AML-193 (cell line): ENCODE measurements at regions not wholly inside any gene's neighbourhood (a gene's known extent, or its start where the extent isn't known, plus 50 kb on each side); places are given as distances from the start of the nearest gene placed in this dataset.

Source experiments
- DNase-seq, 2 experiments: peaks; one replicate each; lab custom pipeline; 2025; lab: John Stamatoyannopoulos, UW

DNA sequence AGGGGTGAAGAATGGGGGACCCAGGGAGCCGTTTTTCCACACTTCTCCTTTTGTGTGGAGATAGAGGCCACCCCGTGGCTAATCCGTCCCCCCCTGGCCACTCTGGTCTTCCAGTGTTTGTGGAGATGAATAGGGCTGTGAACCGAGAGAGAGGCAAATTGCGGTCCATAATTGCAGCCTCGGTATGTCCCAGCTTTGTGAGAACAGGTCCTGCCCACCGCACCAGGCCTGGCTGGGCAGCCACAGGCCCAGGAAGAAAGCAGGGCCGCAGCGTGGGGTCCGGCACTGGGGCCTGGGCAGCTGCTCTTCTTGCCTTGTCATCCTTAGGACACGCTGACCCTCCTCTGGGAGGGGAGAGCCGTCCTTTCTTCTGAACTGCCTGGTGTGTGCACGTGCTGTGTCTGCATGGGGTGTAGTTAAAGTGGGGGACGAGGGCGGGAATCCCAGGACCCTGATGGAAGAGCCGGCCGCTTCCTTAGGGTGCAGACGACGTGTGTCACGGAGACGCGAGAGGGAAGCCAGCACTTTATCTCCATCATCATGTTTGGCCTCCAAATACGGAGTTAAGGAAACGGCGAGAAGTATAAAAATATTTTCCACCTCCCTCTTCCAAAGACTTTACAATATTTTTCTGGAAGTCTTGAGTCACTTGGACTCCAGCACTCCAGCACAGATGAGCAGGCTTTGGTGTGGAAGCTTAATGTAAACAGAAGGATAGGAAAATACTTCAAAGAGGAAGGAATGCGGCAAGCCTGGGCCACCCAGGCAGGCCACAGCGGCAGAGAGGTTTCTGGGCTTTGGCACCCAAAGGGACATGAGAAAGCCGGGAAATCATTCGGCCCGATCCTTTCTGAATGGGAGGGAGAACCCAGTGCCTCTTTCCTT, 1248.4 kb downstream of the BRD1 start:
- DNase-seq = no peak

GRCh38 chr22:48578138-48579042, 1249.3 kb downstream of the BRD1 start:
- DNase-seq = no peak

GRCh38 chr22:48577691-48578090, 1250.0 kb downstream of the BRD1 start:
- DNase-seq = no peak

DNA sequence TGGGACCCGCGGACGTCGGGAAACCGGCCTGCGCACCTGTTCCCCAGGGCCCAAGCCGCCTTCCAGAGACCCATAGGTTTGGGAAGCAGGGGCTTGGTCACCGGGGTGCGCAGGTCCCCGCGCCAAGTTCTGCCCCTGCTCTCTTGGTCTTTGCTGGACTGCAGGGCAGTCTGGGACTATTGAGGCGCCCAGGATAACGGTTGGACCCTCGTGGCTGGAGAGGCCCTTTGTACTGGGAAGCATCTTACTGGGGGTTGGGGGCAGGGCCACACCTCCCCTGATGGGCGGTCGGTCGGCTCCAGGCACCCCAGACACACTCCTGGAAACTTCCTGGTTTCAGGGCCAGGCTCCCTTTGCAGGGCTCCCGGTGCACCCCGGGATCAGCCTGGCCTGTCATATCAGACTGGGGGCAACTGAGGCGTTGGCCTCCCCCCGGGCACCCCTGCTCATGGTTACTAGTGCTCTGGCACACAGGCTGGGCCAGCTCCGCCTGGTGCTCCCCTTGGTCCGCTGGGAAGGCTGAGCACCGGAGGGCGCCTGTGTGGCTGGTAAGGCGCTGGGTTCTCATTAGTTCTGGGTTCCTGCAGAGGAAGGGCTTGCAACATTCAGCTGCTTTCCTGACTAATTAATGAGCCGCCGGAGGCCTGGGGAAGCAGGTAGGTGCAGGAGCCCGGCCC, 1250.5 kb downstream of the BRD1 start:
- no peak for DNase-seq

DNA sequence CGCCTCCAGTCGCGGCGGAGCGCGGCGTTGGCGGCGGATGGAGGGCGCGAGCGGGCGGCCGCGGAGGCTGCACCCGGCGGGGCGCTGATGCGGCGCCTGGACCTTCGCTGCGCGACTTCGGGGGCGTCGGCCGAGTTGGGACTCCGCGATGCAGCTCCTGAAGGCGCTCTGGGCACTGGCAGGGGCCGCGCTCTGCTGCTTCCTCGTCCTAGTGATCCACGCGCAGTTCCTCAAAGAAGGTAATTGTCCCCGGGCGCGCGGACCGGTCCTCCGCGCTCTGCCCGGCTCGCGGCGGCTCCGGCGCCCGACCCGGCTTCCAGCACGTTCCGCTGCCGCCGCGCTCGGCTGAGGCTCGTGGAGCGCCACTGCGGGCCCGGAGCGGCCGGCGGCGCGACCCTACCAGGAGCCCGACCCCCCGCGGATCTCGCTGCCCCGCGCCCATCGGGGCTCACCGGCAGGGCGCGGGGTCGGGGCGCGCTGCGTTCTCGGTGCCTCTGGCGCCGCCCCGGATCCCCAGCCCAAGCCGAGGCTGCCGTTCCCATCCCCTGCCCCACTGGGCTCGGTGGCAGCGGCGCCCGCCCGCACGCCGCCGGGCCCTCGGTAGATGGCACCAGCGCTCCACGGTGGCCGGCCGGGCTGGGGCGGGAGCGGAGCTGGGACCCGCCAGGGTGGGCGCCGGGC, 1251.2 kb downstream of the BRD1 start:
- no peak for DNase-seq

- no peak for DNase-seq
Observed at GRCh38 chr22:48575618-48576332, 1251.9 kb downstream of the BRD1 start.

DNA sequence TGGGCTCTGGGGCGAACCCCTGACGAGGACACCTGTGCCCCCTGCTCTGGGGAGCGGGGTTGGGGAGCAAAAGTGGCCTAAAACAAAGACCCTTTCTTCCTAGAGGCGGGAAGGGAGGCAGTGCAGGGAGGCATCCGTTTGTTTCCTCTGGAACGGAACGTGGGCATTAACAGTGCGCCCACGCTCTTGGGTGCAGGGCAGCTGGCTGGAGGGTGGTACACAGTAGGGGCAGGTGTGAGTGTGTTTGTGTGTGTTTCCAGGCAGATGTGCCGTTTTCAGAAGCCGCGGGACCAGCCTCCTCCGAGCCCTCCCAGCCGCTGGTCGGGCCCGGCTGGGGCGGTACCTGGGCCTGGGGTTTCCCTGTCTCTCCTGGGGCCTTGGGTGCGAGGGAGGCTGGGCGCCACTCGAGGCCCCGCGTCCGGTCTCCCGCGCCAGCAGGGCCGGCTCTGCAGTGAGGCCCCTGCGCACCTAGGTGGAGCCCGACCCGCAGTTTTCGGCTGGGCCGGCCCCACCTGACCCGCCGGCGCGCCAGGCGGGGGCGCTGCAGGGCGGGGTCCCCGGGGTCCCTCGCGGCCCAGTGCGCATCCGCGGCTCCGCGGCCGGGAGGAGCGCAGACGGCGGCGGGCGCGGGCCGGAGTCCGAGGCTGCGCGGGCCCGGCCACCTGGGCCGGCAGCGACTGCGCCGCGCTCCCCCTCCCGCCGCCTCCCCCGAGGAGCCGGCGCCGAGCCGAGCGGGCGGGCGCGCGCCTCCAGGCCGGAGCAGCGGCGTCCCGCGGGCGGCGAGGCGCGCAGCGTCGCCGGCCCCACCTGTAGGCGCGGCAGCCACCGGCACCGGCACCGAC, 1252.7 kb downstream of the BRD1 start:
- no peak for DNase-seq

DNA sequence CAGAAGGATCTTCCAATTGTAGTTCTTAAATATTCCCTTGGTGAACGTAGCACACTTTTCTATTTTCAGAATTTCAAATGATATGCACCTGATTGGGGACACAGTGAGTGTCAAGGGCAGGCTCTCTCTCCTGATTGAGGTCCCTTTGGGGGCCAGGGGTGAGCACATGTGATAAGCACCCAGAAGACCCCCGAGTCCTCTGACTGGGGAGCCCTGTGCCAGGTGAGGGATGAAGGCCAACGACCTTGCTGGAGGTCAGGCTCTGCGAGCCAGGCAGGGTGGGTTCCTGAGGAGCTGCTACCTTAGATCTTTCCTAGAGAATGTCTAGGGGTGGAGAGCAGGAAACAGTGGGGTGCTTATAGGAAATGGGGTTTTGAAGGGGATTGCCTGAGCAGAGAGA, 1253.9 kb downstream of the BRD1 start:
- no peak for DNase-seq

GRCh38 chr22:48572951-48573350, 1254.7 kb downstream of the BRD1 start:
- DNase-seq = no peak

- DNase-seq = no peak
Observed at GRCh38 chr22:48570912-48571311, 1256.8 kb downstream of the BRD1 start.

DNA sequence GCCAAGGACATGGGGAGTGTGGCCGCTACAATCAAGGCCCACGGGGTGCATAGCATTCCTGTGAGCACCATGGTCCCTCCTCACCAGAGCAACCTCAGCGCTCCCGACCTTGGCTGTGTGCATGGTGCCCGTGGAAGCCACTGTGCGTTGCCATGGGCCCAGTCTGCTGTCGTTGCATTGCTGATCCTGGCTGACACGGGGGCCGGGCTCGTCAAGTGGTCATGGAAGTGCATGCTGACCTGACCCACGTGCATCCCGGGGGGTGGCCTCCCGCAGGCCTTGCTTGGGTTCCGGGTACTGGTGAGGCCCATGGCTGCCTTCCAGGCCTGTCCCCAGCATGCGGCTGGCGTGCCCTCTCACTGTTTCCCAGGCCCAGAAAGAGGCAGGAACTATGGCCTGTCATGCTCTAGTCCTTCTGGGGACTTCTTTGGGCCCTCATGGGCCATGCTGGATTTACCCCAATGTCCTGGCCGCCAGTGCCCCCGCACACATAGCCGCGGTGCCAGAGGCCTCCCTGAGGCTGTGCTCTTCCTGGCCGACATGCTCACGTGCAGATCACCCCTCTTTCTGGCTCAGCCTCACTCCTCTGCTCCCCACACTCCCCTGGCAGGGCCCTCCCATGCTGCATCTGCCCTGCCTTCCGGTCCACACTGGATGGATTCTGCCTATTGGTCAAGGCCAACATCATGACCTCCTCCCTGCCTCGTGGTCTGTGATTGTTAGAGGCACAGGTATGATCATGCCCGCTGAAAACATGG, 1258.0 kb downstream of the BRD1 start:
- DNase-seq = no peak

GRCh38 chr22:48568736-48569330, 1258.8 kb downstream of the BRD1 start:
- DNase-seq = no peak

DNA sequence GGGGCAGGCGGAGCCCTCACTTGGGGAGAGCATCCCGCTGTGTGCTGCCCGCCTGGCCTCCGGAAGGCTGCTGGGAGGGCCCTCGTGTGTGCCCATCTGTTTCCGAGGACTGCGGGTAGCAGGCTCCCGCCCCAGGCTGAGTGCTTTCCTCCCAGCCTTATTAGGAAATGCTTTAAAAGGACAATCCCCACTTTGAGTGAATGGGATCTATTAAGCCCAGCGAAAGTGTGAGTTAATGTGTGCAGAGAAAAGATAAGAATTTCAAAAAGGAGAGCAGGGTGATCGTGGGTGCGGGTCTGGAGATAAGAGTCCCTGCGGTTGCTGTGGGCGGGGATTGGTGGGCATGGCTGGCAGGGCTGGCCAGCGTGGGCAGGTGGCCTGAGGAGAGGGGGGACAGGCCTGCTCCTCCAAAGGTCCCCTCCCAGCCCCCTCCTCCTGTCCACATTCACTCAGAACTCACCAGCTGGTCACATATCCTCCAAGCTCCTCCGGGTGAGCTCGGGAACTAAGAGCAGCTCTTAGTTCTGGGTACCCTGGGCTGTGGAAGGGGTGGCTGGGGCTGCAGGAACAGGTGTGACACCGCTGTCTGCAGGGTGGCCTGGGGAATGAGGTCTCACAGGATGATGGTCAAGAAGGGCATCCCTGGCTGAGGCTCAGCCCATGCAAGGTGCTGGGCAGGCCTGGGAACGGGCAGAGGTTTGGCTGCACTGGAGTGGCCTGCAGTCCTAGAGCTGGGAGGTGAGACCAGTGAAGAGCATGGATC, 1260.3 kb downstream of the BRD1 start:
- no peak for DNase-seq

GRCh38 chr22:48566741-48567140, 1260.9 kb downstream of the BRD1 start:
- DNase-seq = no peak

GRCh38 chr22:48565901-48566501, 1261.7 kb downstream of the BRD1 start:
- DNase-seq = no peak

DNA sequence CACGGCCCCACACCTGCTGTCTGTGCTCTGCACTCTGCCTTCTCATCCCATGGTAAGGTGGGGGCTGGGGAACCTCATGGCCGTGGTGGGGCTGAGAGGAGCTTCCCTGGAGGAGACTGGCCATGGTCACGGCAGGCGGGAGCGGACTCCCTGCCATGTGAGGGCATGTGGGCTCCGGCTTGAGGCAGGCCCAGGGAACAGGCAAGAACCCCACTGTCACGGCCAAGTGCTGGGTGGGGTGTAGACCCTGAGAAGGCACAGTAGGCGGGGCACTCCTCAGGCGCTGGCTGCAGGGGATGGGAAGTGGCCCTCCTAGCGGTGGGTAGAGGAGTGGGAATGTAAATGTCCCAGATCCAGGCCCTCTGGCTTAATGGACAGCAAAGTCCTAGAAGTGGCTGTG, 1262.7 kb downstream of the BRD1 start:
- no peak for DNase-seq

GRCh38 chr22:48563966-48564330, 1263.7 kb downstream of the BRD1 start:
- no peak for DNase-seq
